ENCODE measurements at regions not wholly inside any gene's neighbourhood (a gene's known extent, or its start where the extent isn't known, plus 50 kb on each side); places are given as distances from the start of the nearest gene placed in this dataset.

DNA sequence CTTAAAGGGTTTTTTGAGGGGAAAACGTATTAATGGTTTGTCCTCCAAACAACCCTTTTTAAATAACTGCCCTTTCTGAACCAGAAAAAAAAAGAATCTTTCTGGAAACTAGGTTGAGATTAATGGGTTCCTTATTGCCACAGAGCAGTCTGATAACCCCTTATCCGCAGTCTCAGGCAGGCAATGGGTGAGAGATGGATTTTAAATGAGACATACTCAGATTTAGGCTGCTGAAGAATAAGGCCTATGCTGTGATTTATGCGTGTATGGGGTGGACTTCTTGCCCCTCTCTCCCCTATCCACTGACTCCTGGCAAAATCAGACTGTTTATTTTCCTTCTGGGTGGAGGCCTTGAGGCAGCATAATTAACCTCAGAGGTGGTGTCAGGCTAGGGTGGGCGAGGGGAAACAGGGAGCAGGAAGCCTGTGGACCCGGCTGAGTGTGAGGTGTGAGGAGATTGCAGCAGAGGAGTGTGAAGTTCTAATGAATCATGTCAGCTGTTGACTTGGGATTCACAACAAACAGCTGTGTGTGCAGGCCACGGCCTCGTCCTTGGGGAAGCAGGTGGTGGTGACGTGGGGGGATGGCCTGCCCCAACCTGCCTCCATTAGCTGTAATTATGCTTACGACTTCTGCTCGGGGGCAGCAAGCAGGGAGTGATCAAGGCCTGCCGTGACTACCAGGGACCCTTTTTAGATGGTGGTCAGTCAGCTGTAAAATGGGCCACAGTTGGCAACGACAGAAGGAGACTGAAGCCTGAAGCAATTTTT lies 196.4 kb downstream of the SEMA6A start:
- TF ChIP-seq POLR2AphosphoS5 (IDR thresholded peaks at IDR 0.05; ENCODE audit: low read depth) (no peak), REST (IDR thresholded peaks at IDR 0.05; ENCODE audit: insufficient replicate concordance, low read depth) (no peak), SPI1 (IDR thresholded peaks at IDR 0.05; ENCODE audit: borderline replicate concordance, low read depth) (no peak), GABPA (IDR thresholded peaks at IDR 0.05; ENCODE audit: low read depth) (no peak)
- TF ChIP-seq, protein P1, sequence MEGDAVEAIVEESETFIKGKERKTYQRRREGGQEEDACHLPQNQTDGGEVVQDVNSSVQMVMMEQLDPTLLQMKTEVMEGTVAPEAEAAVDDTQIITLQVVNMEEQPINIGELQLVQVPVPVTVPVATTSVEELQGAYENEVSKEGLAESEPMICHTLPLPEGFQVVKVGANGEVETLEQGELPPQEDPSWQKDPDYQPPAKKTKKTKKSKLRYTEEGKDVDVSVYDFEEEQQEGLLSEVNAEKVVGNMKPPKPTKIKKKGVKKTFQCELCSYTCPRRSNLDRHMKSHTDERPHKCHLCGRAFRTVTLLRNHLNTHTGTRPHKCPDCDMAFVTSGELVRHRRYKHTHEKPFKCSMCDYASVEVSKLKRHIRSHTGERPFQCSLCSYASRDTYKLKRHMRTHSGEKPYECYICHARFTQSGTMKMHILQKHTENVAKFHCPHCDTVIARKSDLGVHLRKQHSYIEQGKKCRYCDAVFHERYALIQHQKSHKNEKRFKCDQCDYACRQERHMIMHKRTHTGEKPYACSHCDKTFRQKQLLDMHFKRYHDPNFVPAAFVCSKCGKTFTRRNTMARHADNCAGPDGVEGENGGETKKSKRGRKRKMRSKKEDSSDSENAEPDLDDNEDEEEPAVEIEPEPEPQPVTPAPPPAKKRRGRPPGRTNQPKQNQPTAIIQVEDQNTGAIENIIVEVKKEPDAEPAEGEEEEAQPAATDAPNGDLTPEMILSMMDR (IDR thresholded peaks at IDR 0.05; ENCODE audit: insufficient read depth, low read length), result no peak
- no peak overlapping the region for H3K4me3 ChIP-seq (replicated peaks; ENCODE audit: insufficient read depth, low read length)
- H3K27ac ChIP-seq (replicated peaks), result no peak overlapping the region
- DNase-seq (ENCODE audit: low read depth in 1 of 2, low spot score in 1 of 2), result no peak
- no peaks in the 10 kb centered on the region for H3K27me3 ChIP-seq (ENCODE audit: insufficient read depth, poor library complexity, severe bottlenecking)

- no peak for TF ChIP-seq SPI1 (IDR thresholded peaks at IDR 0.05; ENCODE audit: borderline replicate concordance, low read depth)
- TF ChIP-seq REST (IDR thresholded peaks at IDR 0.05; ENCODE audit: insufficient replicate concordance, low read depth), result no peak
- TF ChIP-seq GABPA (IDR thresholded peaks at IDR 0.05; ENCODE audit: low read depth), result no peak
- TF ChIP-seq, protein P1 (IDR thresholded peaks at IDR 0.05; ENCODE audit: insufficient read depth, low read length), result no peak
- TF ChIP-seq POLR2AphosphoS5 (IDR thresholded peaks at IDR 0.05; ENCODE audit: low read depth), result no peak
- Histone ChIP-seq H3K4me3 (replicated peaks; ENCODE audit: insufficient read depth, low read length) (no peak overlapping the region), H3K27ac (replicated peaks) (no peak overlapping the region), H3K27me3 (ENCODE audit: insufficient read depth, poor library complexity, severe bottlenecking) (no peaks in the 10 kb centered on the region)
- DNase-seq (ENCODE audit: low read depth in 1 of 2, low spot score in 1 of 2), result no peak
Measured at GRCh38 chr5:116377276-116378006, 197.2 kb downstream of the SEMA6A start.

- H3K4me3 ChIP-seq (replicated peaks; ENCODE audit: insufficient read depth, low read length), result no peak overlapping the region
- DNase-seq (ENCODE audit: low read depth in 1 of 2, low spot score in 1 of 2), result no peak
- TF ChIP-seq REST (IDR thresholded peaks at IDR 0.05; ENCODE audit: insufficient replicate concordance, low read depth) (no peak), GABPA (IDR thresholded peaks at IDR 0.05; ENCODE audit: low read depth) (no peak), POLR2AphosphoS5 (IDR thresholded peaks at IDR 0.05; ENCODE audit: low read depth) (no peak), SPI1 (IDR thresholded peaks at IDR 0.05; ENCODE audit: borderline replicate concordance, low read depth) (no peak)
- TF ChIP-seq, protein P1 (IDR thresholded peaks at IDR 0.05; ENCODE audit: insufficient read depth, low read length), result no peak
- H3K27ac ChIP-seq (replicated peaks), result no peak overlapping the region
- H3K27me3 ChIP-seq (ENCODE audit: insufficient read depth, poor library complexity, severe bottlenecking), result no peaks in the 10 kb centered on the region
Measured at GRCh38 chr5:116375926-116376325, 198.7 kb downstream of the SEMA6A start.

Measured in HL-60 (cell line).